ENCODE measurements at regions not wholly inside any gene's neighbourhood (a gene's known extent, or its start where the extent isn't known, plus 50 kb on each side); places are given as distances from the start of the nearest gene placed in this dataset.

- TF ChIP-seq, protein P1, sequence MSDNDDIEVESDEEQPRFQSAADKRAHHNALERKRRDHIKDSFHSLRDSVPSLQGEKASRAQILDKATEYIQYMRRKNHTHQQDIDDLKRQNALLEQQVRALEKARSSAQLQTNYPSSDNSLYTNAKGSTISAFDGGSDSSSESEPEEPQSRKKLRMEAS (IDR thresholded peaks at IDR 0.05), result no peak
- TF ChIP-seq CEBPB (IDR thresholded peaks at IDR 0.05) (no peak), YY1 (IDR thresholded peaks at IDR 0.05; ENCODE audit: low read depth) (no peak), EP300 (IDR thresholded peaks at IDR 0.05; ENCODE audit: borderline replicate concordance) (no peak), ZBTB7A (IDR thresholded peaks at IDR 0.05; ENCODE audit: low read depth) (no peak), TAF1 (IDR thresholded peaks at IDR 0.05; ENCODE audit: low read depth) (no peak), TCF12 (IDR thresholded peaks at IDR 0.05; ENCODE audit: low read depth) (no peak), NFIC (IDR thresholded peaks at IDR 0.05) (no peak), EGR1 (IDR thresholded peaks at IDR 0.05) (no peak), CREB1 (IDR thresholded peaks at IDR 0.05; ENCODE audit: low read depth) (no peak), FOXM1 (IDR thresholded peaks at IDR 0.05; ENCODE audit: borderline replicate concordance, low read depth) (no peak), RAD21 (IDR thresholded peaks at IDR 0.05; ENCODE audit: low read depth) (no peak), TEAD4 (IDR thresholded peaks at IDR 0.05) (no peak)
- TF ChIP-seq, protein P2, sequence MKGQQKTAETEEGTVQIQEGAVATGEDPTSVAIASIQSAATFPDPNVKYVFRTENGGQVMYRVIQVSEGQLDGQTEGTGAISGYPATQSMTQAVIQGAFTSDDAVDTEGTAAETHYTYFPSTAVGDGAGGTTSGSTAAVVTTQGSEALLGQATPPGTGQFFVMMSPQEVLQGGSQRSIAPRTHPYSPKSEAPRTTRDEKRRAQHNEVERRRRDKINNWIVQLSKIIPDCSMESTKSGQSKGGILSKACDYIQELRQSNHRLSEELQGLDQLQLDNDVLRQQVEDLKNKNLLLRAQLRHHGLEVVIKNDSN (IDR thresholded peaks at IDR 0.05), result no peak
- TF ChIP-seq, protein P3, sequence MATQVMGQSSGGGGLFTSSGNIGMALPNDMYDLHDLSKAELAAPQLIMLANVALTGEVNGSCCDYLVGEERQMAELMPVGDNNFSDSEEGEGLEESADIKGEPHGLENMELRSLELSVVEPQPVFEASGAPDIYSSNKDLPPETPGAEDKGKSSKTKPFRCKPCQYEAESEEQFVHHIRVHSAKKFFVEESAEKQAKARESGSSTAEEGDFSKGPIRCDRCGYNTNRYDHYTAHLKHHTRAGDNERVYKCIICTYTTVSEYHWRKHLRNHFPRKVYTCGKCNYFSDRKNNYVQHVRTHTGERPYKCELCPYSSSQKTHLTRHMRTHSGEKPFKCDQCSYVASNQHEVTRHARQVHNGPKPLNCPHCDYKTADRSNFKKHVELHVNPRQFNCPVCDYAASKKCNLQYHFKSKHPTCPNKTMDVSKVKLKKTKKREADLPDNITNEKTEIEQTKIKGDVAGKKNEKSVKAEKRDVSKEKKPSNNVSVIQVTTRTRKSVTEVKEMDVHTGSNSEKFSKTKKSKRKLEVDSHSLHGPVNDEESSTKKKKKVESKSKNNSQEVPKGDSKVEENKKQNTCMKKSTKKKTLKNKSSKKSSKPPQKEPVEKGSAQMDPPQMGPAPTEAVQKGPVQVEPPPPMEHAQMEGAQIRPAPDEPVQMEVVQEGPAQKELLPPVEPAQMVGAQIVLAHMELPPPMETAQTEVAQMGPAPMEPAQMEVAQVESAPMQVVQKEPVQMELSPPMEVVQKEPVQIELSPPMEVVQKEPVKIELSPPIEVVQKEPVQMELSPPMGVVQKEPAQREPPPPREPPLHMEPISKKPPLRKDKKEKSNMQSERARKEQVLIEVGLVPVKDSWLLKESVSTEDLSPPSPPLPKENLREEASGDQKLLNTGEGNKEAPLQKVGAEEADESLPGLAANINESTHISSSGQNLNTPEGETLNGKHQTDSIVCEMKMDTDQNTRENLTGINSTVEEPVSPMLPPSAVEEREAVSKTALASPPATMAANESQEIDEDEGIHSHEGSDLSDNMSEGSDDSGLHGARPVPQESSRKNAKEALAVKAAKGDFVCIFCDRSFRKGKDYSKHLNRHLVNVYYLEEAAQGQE (IDR thresholded peaks at IDR 0.05; ENCODE audit: low read depth), result no peak
These were observed 1325.8 kb downstream of the AACS start for GRCh38 chr12:126390969-126391566.

GRCh38 chr12:126396536-126396935, 1331.3 kb downstream of the AACS start:
- TF ChIP-seq EP300 (IDR thresholded peaks at IDR 0.05; ENCODE audit: borderline replicate concordance), result no peak
- no peak for TF ChIP-seq NFIC (IDR thresholded peaks at IDR 0.05)
- TF ChIP-seq CEBPB (IDR thresholded peaks at IDR 0.05), result no peak
- no peak for TF ChIP-seq EGR1 (IDR thresholded peaks at IDR 0.05)
- TF ChIP-seq CREB1 (IDR thresholded peaks at IDR 0.05; ENCODE audit: low read depth), result no peak

GRCh38 chr12:126397071-126397581, 1331.9 kb downstream of the AACS start:
- TF ChIP-seq TCF12 (IDR thresholded peaks at IDR 0.05; ENCODE audit: low read depth) (no peak), RAD21 (IDR thresholded peaks at IDR 0.05; ENCODE audit: low read depth) (no peak), NFIC (IDR thresholded peaks at IDR 0.05) (no peak), CREB1 (IDR thresholded peaks at IDR 0.05; ENCODE audit: low read depth) (no peak), EP300 (IDR thresholded peaks at IDR 0.05; ENCODE audit: borderline replicate concordance) (no peak), FOXM1 (IDR thresholded peaks at IDR 0.05; ENCODE audit: borderline replicate concordance, low read depth) (no peak), ZBTB7A (IDR thresholded peaks at IDR 0.05; ENCODE audit: low read depth) (no peak), TAF1 (IDR thresholded peaks at IDR 0.05; ENCODE audit: low read depth) (no peak), YY1 (IDR thresholded peaks at IDR 0.05; ENCODE audit: low read depth) (no peak), CEBPB (IDR thresholded peaks at IDR 0.05) (no peak)
- TF ChIP-seq, protein P1 (IDR thresholded peaks at IDR 0.05), result no peak
- TF ChIP-seq, protein P2 (IDR thresholded peaks at IDR 0.05), result no peak
- TF ChIP-seq, protein P3 (IDR thresholded peaks at IDR 0.05; ENCODE audit: low read depth), result no peak

GRCh38 chr12:126397660-126398059, 1332.4 kb downstream of the AACS start:
- TF ChIP-seq EP300 (IDR thresholded peaks at IDR 0.05; ENCODE audit: borderline replicate concordance), result no peak
- TF ChIP-seq, protein P3 (IDR thresholded peaks at IDR 0.05; ENCODE audit: low read depth), result no peak
- TF ChIP-seq, protein P2 (IDR thresholded peaks at IDR 0.05), result no peak
- no peak for TF ChIP-seq YY1 (IDR thresholded peaks at IDR 0.05; ENCODE audit: low read depth)
- no peak for TF ChIP-seq NFIC (IDR thresholded peaks at IDR 0.05)
- TF ChIP-seq, protein P1 (IDR thresholded peaks at IDR 0.05), result no peak
- no peak for TF ChIP-seq TEAD4 (IDR thresholded peaks at IDR 0.05)
- no peak for TF ChIP-seq TCF12 (IDR thresholded peaks at IDR 0.05; ENCODE audit: low read depth)
- no peak for TF ChIP-seq EGR1 (IDR thresholded peaks at IDR 0.05)
- TF ChIP-seq FOXM1 (IDR thresholded peaks at IDR 0.05; ENCODE audit: borderline replicate concordance, low read depth), result no peak
- TF ChIP-seq TAF1 (IDR thresholded peaks at IDR 0.05; ENCODE audit: low read depth), result no peak
- no peak for TF ChIP-seq CREB1 (IDR thresholded peaks at IDR 0.05; ENCODE audit: low read depth)
- TF ChIP-seq CEBPB (IDR thresholded peaks at IDR 0.05), result no peak
- no peak for TF ChIP-seq RAD21 (IDR thresholded peaks at IDR 0.05; ENCODE audit: low read depth)
